GM19455 (cell line): ENCODE measurements at regions not wholly inside any gene's neighbourhood (a gene's known extent, or its start where the extent isn't known, plus 50 kb on each side); places are given as distances from the start of the nearest gene placed in this dataset.

Experiments used
- ATAC-seq: cut with Tn5 transposase; IDR thresholded peaks from one replicate; pipeline ENCODE4 v1.9.1; 2021; ENCODE audit not compliant: unreplicated experiment

DNA sequence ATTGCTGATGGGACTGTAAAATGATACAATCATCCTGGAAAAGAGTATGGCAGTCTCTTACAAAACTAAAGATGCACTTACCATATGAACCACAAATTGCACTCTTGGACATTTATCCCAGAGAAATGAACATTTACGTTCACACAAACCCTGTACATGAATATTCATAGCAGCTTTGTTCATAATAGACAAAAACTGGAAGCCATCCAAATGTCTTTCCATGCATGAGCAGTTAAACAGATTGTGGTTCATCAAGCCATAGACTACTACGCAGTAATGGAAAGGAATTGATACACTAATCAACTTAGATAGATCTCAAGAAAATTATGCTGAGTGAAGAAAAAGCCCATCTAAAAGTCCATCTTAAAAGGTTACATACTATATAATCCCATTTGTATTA, 156.1 kb upstream of the SLC39A10 start:
- ATAC-seq = no peak

DNA sequence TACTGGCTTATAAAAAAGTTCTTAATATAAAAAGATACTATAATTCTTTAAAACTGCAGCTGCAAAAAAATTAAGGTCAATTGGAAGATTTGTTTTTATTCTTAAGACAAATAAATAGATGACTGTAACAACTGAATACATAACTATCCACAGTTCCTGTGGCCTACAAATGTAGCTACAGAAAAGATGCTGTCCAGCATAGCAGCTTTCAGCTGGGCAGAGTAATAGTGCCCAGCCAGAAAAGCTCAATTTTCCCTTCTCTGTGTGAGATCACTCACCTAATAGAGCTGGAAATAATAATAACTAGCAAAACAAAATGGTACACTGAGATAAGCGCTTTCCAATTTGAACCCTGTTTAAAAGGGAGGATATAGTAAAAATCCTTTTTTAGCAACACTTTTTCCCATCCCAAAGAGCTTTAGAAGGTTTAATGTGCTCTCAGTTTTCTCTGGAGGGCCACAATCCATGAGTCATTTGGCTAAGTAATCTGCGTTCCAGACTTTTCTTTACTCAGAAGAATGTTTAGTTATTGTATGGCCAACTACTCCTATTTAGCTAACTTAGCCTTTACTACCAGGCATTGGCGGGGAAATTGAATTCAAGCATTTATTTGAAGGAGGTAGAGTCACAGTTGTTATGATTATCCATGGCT, 158.1 kb upstream of the SLC39A10 start:
- no peak for ATAC-seq

DNA sequence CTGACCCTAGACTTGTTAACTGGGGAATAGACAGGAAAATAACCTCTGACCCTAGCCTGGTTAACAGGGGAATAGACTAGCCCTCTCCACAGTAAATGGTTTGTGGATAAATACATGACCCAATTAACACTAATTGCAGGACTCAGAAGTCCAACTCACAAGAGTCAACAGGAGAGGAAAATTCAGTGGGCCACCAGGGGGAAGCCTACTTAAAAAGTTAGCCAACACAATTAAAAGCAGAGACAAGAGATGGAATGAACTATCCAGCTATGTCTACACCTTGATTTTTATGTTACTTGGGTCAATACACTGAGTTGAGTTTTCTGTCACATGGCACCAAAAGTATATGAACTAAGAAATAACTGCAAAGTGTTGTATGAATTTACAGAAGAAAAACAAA, 158.8 kb upstream of the SLC39A10 start:
- ATAC-seq = peak; percentile 63

DNA sequence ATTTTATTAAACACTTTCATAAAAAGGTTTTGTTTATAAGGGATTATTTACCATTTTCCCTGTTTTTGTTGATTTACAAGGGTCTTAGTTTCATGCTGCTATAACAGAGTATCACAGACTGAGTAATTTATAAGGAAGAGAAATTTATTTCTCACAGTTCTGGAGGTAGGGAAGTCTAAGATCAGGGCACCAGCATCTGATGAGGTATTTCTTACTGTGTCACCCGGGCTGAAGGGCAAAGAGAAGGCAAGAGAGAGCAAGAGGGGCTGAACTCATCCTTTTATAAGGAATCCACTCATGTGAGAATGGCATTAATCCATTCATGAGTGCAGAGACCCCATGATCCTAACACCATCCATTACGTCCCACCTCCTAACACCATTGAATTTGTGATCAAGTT, 160.0 kb upstream of the SLC39A10 start:
- ATAC-seq = no peak

DNA sequence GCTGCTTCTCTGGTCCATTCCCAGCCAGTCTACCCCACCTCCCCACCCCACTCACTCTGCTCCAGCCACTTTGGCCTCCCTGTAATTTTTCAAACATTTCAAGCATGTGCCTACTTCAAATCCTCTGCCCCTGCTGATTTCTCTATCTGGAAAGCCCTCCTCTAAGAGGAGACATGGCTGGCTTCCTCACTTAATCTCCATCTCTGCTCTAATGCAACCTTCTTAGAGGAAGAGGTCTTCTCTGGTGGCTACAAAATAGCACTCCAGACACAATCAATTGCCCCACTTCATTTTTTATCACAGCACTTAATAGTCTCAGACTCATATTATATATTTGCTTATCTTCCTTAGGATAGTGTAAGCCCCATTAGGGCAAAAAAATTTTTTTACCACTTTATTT, 161.1 kb upstream of the SLC39A10 start:
- no peak for ATAC-seq

DNA sequence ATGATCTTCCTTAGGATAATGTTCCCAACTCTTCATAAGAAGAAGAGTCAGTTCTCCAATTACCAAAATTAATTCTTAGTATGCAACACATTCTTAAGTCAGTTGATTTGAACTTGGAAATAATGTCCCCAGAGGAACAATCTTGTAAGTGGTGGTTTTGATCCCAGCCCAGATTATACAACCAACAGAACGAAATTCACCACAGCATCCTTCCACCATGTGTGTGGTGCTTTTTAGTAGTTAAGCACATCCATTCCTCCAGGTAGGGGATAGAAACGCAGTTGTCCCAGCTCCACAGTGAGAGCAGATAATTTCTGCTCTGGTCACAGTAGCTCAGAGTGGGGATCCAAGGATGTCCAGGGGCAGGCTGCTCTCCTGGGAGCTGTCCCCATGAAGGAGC, 161.7 kb upstream of the SLC39A10 start:
- ATAC-seq = no peak

DNA sequence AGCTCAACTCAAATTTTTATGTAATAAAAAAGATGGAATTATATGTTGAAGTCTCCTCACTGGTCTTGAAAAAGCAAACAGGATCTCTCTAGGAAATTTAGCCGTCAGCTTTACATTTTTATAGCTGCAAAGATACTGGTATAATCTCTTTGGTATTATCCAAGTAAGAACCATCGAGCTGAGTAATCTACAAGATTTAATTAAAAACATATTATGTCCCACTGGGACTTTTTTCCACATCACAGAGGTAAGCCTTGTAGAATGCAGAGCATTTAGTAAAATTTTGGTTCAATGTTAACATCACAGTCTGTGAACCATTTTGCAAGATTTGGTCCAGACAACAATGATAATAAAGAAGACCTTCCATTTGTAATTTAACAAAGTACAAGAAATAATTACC, 162.6 kb upstream of the SLC39A10 start:
- no peak for ATAC-seq

DNA sequence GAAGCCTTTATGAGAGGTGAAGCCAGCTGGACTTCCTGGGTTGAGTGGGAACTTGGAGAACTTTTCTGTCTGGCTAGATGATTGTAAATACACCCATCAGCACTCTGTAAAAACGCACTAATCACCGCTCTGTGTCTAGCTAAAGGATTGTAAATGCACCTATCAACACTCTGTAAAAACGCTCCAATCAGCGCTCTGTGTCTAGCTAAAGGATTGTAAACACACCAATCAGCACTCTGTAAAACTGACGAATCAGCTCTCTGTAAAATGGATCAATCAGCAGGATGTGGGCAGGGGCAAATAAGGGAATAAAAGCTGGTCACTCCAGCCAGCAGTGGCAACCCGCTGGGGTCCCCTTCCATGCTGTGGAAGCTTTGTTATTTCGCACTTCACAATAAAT, 163.6 kb upstream of the SLC39A10 start:
- no peak for ATAC-seq

DNA sequence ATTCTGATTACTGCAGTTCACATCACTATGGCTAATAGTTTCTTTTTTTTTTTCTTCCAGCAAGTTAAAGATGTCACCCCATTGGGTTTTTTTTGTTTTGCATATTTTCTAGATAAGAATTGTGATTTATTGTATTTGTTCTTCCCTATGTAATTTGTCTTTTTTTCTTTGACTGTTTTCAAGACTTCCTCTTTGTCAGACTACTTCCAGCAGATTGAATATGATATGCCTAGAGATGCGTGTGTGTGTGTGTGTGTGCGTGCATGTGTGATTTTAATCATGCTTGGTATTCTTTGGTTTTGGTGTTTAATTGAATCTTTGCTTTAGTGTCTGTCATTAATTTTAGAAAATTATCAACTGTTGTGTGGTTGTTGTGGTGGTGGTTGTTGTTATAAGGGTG, 166.7 kb upstream of the SLC39A10 start:
- no peak for ATAC-seq

DNA sequence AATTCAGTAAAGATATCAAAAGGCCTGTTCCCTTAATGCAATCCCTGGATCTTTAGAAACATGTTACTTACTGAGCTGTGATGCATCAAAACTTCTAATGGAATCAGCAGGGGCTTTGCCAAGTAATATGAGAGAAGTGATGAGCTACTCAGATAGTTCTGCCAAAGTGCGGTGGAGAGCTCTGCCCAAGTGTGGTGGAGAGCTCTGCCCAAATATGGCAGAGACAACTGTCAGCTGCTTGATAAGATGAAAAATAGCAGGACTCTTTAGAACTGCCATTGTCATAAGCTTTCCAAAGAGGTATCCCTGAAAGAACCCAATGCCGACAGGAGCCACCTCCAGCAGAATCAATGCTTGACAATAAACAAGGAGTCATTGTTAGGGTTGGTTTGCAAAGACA, 167.9 kb upstream of the SLC39A10 start:
- ATAC-seq = no peak

DNA sequence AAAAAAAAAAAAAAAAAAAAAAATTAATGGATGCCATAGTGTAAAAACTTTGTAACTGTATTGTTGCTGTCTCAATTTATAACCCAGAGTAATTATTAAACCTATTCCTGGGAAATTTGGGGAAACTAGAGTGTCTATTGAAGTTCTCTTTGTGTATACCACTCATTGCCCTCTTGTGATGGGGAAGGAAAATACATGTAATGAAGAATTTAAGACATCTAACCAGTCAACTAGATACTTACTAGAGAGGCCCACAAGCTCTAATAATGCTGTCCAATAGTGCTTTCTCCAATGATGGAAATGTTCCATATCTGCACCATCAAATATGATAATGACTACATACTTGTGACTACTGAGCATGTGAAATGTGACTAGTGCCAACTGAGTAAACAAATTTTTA, 168.5 kb upstream of the SLC39A10 start:
- no peak for ATAC-seq

DNA sequence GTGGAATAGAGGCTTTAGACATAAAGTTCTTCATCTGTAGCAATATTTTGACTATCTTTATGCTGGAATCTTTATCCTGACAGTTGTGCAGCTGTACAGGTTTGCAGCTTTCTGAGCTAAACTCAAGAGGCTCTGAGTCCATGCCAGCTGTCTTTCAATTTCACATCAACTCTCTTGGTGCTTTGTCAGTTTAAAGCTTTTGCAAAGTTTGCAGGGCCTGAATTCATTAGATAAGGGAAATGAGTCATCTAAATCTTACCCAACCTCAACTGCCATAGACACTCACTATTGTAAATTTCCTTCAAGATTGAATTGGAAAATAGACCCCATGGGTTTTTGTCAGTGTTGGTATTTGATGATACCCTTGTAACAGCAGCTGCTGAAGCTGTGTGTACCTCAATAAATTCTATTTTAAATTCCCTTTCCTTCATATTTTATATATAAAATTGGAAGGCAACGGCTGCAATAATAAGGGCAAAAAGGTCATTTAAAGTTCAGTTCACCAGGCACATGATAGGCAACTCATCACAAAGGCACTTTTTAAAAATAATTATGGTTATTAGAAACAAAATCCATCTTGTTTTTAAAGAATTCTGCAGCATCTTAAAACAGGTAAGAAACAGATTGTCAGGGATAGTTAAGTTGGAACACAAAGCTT, 169.9 kb upstream of the SLC39A10 start:
- peak; percentile 86 for ATAC-seq

DNA sequence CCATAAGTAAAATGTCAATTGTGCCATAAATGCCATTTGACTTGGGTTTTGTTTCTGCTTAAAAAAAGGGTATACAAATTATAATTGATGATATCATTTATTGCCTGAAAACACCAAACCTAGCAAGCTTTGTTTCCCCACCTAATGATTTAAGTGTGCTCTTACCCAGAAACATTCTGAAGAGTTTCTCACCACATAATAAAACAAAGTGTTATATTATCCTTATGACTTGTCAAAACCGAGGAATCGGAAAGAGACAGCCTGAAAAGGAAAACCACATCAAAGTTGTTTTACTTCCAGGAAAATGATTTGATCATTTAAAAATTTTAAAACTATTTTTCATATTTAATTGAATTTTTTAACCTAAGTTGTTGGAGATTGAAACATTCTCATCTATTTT, 170.5 kb upstream of the SLC39A10 start:
- no peak for ATAC-seq

DNA sequence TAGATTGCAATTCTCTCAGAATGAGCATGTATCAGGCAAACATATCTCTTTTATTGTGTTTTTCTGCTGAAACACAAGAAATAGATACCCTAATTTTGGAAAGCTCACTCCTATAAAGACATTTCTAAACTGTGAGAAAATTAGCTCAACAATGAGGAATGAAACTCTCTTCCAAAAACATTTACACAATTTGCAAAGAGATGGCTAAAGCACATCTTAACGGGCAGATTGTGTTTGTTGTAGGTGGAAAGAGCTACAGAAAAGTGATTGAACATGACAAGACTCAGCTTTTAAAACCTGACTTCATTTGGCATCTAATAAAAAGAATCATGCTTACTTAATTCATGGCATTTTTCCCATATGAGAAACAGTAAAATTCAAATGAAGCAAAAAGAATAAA, 175.0 kb upstream of the SLC39A10 start:
- ATAC-seq = no peak

DNA sequence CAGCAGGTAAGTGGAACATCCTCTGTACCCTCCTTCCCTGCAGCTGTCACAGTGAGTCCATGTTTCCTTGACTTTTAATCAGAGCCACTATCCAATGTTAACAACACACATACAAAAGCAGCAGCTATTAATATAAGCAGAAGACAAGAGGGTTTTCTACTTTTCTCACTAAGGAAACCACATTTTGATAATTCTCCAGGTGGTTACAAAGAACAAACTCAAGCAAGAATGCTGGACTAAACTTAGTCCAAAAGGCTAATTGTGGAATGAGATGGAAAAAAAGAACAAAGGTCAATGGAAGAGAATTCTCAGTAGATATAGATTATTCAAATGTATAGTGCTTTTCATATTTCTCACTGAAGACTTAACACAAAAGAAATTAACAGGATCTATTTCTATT, 176.9 kb upstream of the SLC39A10 start:
- ATAC-seq = no peak

DNA sequence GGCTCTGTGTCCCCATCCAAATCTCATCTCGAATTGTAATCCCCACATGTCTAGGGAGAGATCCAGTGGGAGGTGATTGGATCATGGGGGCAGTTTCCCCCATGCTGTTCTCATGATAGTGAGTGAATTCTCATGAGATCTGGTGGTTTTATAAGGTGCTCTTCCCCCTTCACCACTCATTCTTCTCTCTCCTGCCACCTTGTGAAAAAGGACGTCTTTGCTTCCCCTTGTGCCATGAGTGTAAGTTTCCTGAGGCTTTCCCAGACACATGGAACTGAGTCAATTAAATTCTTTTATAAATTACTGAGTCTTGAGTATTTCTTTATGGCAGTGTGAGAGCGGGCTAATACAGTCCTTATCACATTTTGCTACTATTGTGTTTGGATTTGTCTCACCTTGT, 177.6 kb upstream of the SLC39A10 start:
- no peak for ATAC-seq

DNA sequence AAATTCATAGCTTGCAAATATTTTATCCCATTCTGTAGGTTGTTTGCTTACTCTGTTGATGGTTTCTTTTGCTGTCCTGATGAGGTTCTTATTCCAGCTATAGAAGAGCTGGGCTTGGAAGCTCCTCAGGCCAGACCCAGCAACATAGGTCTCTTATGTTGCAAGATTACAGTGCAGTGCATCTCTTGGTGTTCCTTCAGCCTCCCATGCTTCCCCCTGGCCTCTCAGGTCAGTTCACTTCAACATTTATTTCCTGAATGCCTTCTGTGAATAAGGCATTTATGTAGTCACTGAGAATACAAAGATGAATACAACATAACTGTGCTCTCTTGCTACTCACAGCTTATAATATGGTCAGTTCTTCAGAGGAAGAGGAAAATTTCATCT, 179.0 kb upstream of the SLC39A10 start:
- ATAC-seq = peak; percentile 22

DNA sequence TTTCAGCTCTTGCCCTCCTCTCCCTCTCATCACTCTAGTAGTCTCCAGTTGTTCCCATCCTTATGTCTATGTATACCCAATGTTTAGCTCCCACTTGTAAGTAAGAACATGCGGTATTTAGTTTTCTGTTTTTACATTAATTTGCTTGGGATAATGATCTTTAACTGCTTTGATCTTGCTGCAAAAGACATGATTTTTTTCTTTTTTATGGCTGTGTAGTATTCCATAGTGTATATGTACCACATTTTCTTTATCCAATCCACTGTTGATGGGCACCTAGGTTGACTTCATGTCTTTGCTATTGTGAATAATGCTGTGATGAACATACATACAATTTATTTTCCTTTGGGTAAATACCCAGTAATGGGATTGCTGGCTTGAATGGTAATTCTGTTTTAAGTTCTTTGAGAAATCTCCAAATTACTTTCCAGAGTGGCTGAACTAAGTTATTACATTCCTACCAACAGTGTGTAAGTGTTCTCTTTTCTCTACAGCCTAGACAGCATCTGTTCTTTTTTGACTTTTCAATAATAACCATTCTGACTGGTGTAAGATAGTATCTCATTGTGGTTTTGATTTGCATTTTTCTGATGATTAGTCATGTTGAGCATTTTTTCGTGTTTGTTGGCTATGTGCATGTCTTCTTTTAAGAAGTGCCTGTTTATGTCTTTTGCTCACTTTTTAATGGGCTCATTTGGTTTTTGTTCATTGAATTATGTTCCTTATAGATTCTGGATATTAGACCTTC, 179.6 kb upstream of the SLC39A10 start:
- ATAC-seq = peak; percentile 63

DNA sequence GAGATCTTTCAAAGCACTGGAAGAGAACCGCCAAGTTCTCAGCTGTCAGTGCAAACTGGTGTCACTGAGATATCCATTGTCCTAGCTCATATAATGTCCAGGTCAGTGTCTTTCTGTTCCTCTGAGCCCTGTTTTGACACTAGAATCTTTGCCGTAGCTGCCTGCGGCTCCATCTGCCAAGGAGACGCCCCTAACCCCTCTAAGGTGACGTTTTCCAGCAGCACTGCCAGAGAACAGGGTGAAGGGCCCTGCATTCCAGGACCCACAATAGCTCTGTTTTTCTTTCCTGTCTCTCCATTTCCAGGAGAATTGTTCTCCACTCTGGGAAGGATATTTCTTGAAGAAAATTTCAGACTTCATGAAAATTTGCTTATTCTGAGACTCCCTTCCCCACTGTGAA, 181.7 kb upstream of the SLC39A10 start:
- no peak for ATAC-seq

DNA sequence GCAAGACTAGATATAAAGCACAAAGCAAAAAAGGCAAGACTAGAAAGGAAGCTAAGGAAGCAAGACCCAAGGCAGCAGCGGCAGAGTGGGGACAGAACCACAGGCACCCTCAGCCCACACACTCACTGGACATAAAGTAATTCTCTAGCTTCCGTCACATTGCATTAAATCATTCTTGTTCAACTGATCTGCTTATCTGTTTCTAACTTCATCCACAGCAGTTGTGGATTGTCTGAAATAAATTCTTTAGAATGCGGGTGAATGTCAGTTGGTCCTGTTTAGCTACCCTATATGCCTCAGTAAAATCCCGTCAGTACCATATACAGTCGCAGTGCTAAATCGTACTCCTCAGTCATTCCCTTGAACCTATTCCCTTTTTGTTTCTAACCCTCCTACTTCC, 183.2 kb upstream of the SLC39A10 start:
- no peak for ATAC-seq

DNA sequence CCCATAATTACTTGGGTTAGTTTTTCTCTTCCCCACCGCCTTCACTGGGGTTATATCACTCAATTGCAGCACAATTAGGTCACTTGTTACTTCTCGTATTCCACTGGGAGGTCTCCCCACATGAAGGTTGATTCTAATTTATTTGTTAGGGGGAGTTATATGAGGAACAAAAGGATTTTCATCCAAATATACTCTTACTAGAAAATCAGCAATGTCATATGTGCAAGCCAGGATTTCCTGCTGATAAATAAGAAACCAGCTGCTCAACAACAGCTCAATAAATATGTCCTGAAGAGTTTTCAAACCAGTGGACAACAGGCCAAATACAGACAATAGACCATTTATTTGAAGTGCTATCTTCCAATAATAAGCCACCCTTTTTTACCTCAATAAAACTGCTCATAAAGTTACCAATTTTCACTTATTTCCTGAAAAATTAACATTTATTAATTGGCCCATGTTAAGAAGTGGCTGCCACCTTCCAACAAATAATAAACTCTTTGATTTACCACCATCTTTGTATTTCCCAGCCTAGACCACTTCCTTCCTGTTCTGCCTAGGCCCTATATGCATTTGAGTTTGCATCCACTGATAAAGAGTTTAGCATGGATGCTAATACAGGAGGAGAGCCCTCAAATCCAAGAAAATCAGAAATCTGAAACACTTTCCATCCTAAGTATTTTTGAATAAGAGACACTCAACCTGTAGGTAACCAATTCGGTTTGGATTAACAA, 184.4 kb upstream of the SLC39A10 start:
- no peak for ATAC-seq

DNA sequence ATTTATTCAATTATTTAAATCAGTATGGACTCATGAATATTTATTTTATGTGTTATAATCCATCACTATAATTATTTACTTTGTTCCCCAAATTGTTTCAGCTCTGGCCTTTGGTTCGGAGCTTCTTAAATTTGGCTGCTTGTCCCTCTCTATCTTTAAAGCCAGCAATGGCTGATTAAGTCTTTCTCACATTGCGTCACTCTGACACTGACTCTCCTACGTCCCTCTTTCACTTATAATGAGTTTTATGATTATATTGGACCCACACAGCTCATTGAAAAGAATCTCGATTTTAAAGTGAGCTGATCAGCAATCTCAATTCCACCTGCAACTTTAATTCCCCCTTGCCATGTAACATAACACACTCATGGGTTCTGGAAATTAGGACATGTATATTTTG, 185.2 kb upstream of the SLC39A10 start:
- no peak for ATAC-seq
